GM21619 (cell line): ENCODE measurements at regions not wholly inside any gene's neighbourhood (a gene's known extent, or its start where the extent isn't known, plus 50 kb on each side); places are given as distances from the start of the nearest gene placed in this dataset.
"Not testable (repeated sequence)": the region's sequence is repeated elsewhere in the genome, so short reads cannot be mapped to it uniquely, and the experiment has no call there.

Source experiments
- ATAC-seq: cut with Tn5 transposase; IDR thresholded peaks from one replicate; pipeline ENCODE4 v1.9.1; 2021; ENCODE audit not compliant: unreplicated experiment

GRCh38 chrX:7542587-7543380, 300.2 kb upstream of the VCX start:
- no peak for ATAC-seq

GRCh38 chrX:7522860-7523259, 320.1 kb upstream of the VCX start:
- ATAC-seq, result no peak

GRCh38 chrX:7515681-7516413, 327.1 kb upstream of the VCX start:
- ATAC-seq, result no peak

- no peak for ATAC-seq
These were observed 327.9 kb upstream of the VCX start for GRCh38 chrX:7514871-7515599.

- ATAC-seq, result no peak
These were observed 330.1 kb upstream of the VCX start for GRCh38 chrX:7512845-7513244.

GRCh38 chrX:7503251-7503650, 339.7 kb upstream of the VCX start:
- no peak for ATAC-seq

GRCh38 chrX:7500386-7500785, 342.6 kb upstream of the VCX start:
- ATAC-seq, result no peak

GRCh38 chrX:7486505-7486904, 338.6 kb upstream of the PUDP start:
- no peak for ATAC-seq

GRCh38 chrX:7485061-7485460, 337.1 kb upstream of the PUDP start:
- no peak for ATAC-seq

- no peak for ATAC-seq
These were observed 332.8 kb upstream of the PUDP start for GRCh38 chrX:7480721-7481120.

GRCh38 chrX:7462110-7462509, 314.2 kb upstream of the PUDP start:
- no peak for ATAC-seq

- not testable (repeated sequence) for ATAC-seq
These were observed 313.1 kb upstream of the PUDP start for GRCh38 chrX:7461051-7461450.

- ATAC-seq, result no peak
These were observed 300.0 kb upstream of the PUDP start for GRCh38 chrX:7447801-7448499.

- no peak for ATAC-seq
These were observed 298.9 kb upstream of the PUDP start for GRCh38 chrX:7446815-7447214.

GRCh38 chrX:7444967-7445366, 297.0 kb upstream of the PUDP start:
- ATAC-seq, result peak; percentile 97

GRCh38 chrX:7441586-7441985, 293.6 kb upstream of the PUDP start:
- ATAC-seq, result no peak

GRCh38 chrX:7435822-7436221, 287.9 kb upstream of the PUDP start:
- no peak for ATAC-seq

GRCh38 chrX:7432901-7433300, 284.9 kb upstream of the PUDP start:
- ATAC-seq, result no peak

- no peak for ATAC-seq
These were observed 272.8 kb upstream of the PUDP start for GRCh38 chrX:7420717-7421116.

GRCh38 chrX:7414753-7415152, 266.8 kb upstream of the PUDP start:
- ATAC-seq, result no peak

- no peak for ATAC-seq
These were observed 264.9 kb upstream of the PUDP start for GRCh38 chrX:7412840-7413239.
